Activated CD4-positive, alpha-beta T cell treated with anti-CD3 and anti-CD28 coated beads, Interleukin-2, amount 50 U/mL, for 24 hours (primary cell): ENCODE measurements at regions not wholly inside any gene's neighbourhood (a gene's known extent, or its start where the extent isn't known, plus 50 kb on each side); places are given as distances from the start of the nearest gene placed in this dataset.

Source experiments
- DNase-seq, 2 donors: peaks; one replicate each; pipeline ENCODE4 v3.0.0-alpha.2; 2020; ENCODE audit warnings: low read depth in 1 of 2, low spot score in 1 of 2

- DNase-seq, result no peak
Observed at GRCh38 chr2:136582628-136583205, 182.6 kb upstream of the THSD7B start.

- DNase-seq, result no peak
Observed at GRCh38 chr2:136572335-136572734, 193.0 kb upstream of the THSD7B start.

GRCh38 chr2:136557203-136557602, 208.1 kb upstream of the THSD7B start:
- no peak for DNase-seq

- DNase-seq, result no peak
Observed at GRCh38 chr2:136550181-136550580, 215.2 kb upstream of the THSD7B start.

- no peak for DNase-seq
Observed at GRCh38 chr2:136539355-136539754, 226.0 kb upstream of the THSD7B start.

GRCh38 chr2:136538489-136538888, 226.9 kb upstream of the THSD7B start:
- no peak for DNase-seq

GRCh38 chr2:136534811-136535210, 230.5 kb upstream of the THSD7B start:
- no peak for DNase-seq

GRCh38 chr2:136532171-136532570, 233.2 kb upstream of the THSD7B start:
- DNase-seq, result no peak

- DNase-seq, result no peak
Observed at GRCh38 chr2:136531731-136532130, 233.6 kb upstream of the THSD7B start.

- DNase-seq, result no peak
Observed at GRCh38 chr2:136530146-136530545, 235.2 kb upstream of the THSD7B start.

GRCh38 chr2:136527560-136527959, 237.8 kb upstream of the THSD7B start:
- DNase-seq, result no peak

GRCh38 chr2:136522724-136523123, 242.6 kb upstream of the THSD7B start:
- DNase-seq, result no peak

- DNase-seq, result no peak
Observed at GRCh38 chr2:136517716-136518115, 247.6 kb upstream of the THSD7B start.

GRCh38 chr2:136510244-136510643, 255.1 kb upstream of the THSD7B start:
- DNase-seq, result no peak

- DNase-seq, result no peak
Observed at GRCh38 chr2:136505462-136505861, 259.9 kb upstream of the THSD7B start.

GRCh38 chr2:136502660-136503059, 262.7 kb upstream of the THSD7B start:
- DNase-seq, result no peak

GRCh38 chr2:136497709-136498108, 267.6 kb upstream of the THSD7B start:
- no peak for DNase-seq

GRCh38 chr2:136496966-136497365, 268.4 kb upstream of the THSD7B start:
- DNase-seq, result no peak

GRCh38 chr2:136495636-136496035, 269.7 kb upstream of the THSD7B start:
- DNase-seq, result no peak

GRCh38 chr2:136492901-136493300, 272.4 kb upstream of the THSD7B start:
- DNase-seq, result no peak

- no peak for DNase-seq
Observed at GRCh38 chr2:136490100-136490499, 275.2 kb upstream of the THSD7B start.

- DNase-seq, result no peak
Observed at GRCh38 chr2:136487421-136487820, 277.9 kb upstream of the THSD7B start.

GRCh38 chr2:136486115-136486514, 279.2 kb upstream of the THSD7B start:
- DNase-seq, result no peak

- DNase-seq, result no peak
Observed at GRCh38 chr2:136482966-136483365, 282.4 kb upstream of the THSD7B start.
